ENCODE measurements at regions not wholly inside any gene's neighbourhood (a gene's known extent, or its start where the extent isn't known, plus 50 kb on each side); places are given as distances from the start of the nearest gene placed in this dataset.
"Not testable (repeated sequence)": the region's sequence is repeated elsewhere in the genome, so short reads cannot be mapped to it uniquely, and the experiment has no call there.

DNA sequence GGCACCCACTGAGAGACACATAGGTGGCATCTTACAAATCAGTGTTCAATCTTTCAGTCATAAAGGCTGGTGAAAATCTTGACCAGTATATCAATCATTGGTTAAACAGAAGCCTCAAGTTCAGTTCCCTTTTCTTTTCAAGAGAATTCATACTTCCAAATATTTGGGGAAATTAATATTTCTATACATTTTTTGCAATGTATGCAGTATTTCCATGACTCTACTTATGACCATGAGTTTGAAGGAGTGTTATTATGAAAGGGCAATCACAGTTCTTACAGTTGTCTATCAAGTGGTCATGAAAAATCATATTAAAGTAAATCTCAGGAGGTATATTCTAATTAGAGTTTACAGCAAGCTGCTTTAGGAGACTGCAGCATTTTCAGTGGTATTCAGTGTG lies 724.0 kb downstream of the ANKRD7 start:
- Mint-ChIP-seq H3K27me3 (ENCODE audit: low read depth, unreplicated experiment) (no peaks in the 10 kb centered on the region), H3K36me3 (ENCODE audit: low read depth, unreplicated experiment) (no peaks in the 10 kb centered on the region), H3K27ac (ENCODE audit: unreplicated experiment) (no peak overlapping the region), H3K4me3 (ENCODE audit: unreplicated experiment) (no peak overlapping the region), H3K9me3 (ENCODE audit: unreplicated experiment) (peaks cover 6% of the 10 kb centered on the region), H3K4me1 (ENCODE audit: low read depth, unreplicated experiment) (no peaks in the 10 kb centered on the region)
- no peaks in the 10 kb centered on the region for H4K20me1 ChIP-seq (ENCODE audit: insufficient read depth, low read length)
- H3K4me2 ChIP-seq (ENCODE audit: low read length): no peak overlapping the region
- no peaks in the 10 kb centered on the region for H3K4me1 ChIP-seq (ENCODE audit: insufficient read depth, low read length)
- H3K9me3 ChIP-seq (ENCODE audit: insufficient read depth, low read depth, low read length): peaks cover 2% of the 10 kb centered on the region
- no peak for DNase-seq (ENCODE audit: low read depth)
- no peak overlapping the region for H2AFZ ChIP-seq (ENCODE audit: low read depth, low read length)
- FAIRE-seq: no peak
- no peak overlapping the region for H3K4me3 ChIP-seq (ENCODE audit: insufficient read depth, low read depth, low read length)
- TF ChIP-seq CTCF (IDR thresholded peaks at IDR 0.05; ENCODE audit: insufficient read depth, low read depth, low read length): no peak
- no peak for TF ChIP-seq EZH2 (IDR thresholded peaks at IDR 0.05; ENCODE audit: insufficient read depth, low read length)
- H3K36me3 ChIP-seq (ENCODE audit: insufficient read depth, low read length): no peaks in the 10 kb centered on the region
- H3K27ac ChIP-seq (ENCODE audit: low read depth, low read length): no peak overlapping the region
- no peak overlapping the region for H3K9ac ChIP-seq (ENCODE audit: low read length)
- no peaks in the 10 kb centered on the region for H3K79me2 ChIP-seq (ENCODE audit: insufficient read depth, low read length)
- H3K27me3 ChIP-seq (ENCODE audit: insufficient read depth, low read length): no peaks in the 10 kb centered on the region

- Histone ChIP-seq H2AFZ (ENCODE audit: low read depth, low read length) (no peak overlapping the region), H3K4me1 (ENCODE audit: insufficient read depth, low read length) (no peaks in the 10 kb centered on the region), H3K4me2 (ENCODE audit: low read length) (no peak overlapping the region)
These were observed 724.5 kb downstream of the ANKRD7 start for GRCh38 chr7:118949031-118949430.

DNA sequence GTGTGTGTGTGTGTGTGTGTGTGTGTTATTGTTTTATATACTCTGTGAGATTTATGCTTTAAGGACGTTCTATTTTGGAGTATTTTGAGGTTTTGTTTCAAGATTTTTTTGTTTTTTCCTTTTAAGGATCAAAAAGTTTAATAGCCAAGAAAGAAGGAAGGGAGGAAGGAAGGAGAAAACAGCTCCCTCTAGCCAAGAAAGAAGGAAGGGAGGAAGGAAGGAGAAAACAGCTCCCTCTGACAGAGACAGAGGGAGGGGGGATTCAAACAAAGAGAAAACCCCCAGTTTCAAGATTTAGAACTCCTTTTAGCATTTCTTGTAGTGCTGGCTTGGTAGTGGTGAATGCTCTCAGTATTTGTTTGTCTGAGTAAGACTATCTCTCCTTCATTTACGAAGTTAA lies 731.8 kb downstream of the ANKRD7 start:
- not testable (repeated sequence) for H3K27me3 ChIP-seq (ENCODE audit: insufficient read depth, low read length); H3K9ac ChIP-seq (ENCODE audit: low read length); H3K9me3 ChIP-seq (ENCODE audit: insufficient read depth, low read depth, low read length); H3K36me3 ChIP-seq (ENCODE audit: insufficient read depth, low read length); H3K4me3 ChIP-seq (ENCODE audit: insufficient read depth, low read depth, low read length); FAIRE-seq; H3K27ac Mint-ChIP-seq (ENCODE audit: unreplicated experiment); H3K27ac ChIP-seq (ENCODE audit: low read depth, low read length); H3K4me3 Mint-ChIP-seq (ENCODE audit: unreplicated experiment); H4K20me1 ChIP-seq (ENCODE audit: insufficient read depth, low read length); H3K79me2 ChIP-seq (ENCODE audit: insufficient read depth, low read length); DNase-seq (ENCODE audit: low read depth); H3K36me3 Mint-ChIP-seq (ENCODE audit: low read depth, unreplicated experiment); H3K27me3 Mint-ChIP-seq (ENCODE audit: low read depth, unreplicated experiment); H3K9me3 Mint-ChIP-seq (ENCODE audit: unreplicated experiment); H3K4me1 ChIP-seq (ENCODE audit: insufficient read depth, low read length); H3K4me2 ChIP-seq (ENCODE audit: low read length); H3K4me1 Mint-ChIP-seq (ENCODE audit: low read depth, unreplicated experiment); H2AFZ ChIP-seq (ENCODE audit: low read depth, low read length)

More at GRCh38 chr7:118949031-118949430, 724.5 kb downstream of the ANKRD7 start:
- Mint-ChIP-seq H3K4me1 (ENCODE audit: low read depth, unreplicated experiment) (no peaks in the 10 kb centered on the region), H3K27me3 (ENCODE audit: low read depth, unreplicated experiment) (no peaks in the 10 kb centered on the region), H3K36me3 (ENCODE audit: low read depth, unreplicated experiment) (no peaks in the 10 kb centered on the region), H3K27ac (ENCODE audit: unreplicated experiment) (no peak overlapping the region), H3K9me3 (ENCODE audit: unreplicated experiment) (peaks cover 6% of the 10 kb centered on the region), H3K4me3 (ENCODE audit: unreplicated experiment) (no peak overlapping the region)
- Histone ChIP-seq H3K27me3 (ENCODE audit: insufficient read depth, low read length) (no peaks in the 10 kb centered on the region), H3K9me3 (ENCODE audit: insufficient read depth, low read depth, low read length) (peaks cover 2% of the 10 kb centered on the region), H3K79me2 (ENCODE audit: insufficient read depth, low read length) (no peaks in the 10 kb centered on the region), H3K9ac (ENCODE audit: low read length) (no peak overlapping the region), H3K4me3 (ENCODE audit: insufficient read depth, low read depth, low read length) (no peak overlapping the region), H3K27ac (ENCODE audit: low read depth, low read length) (no peak overlapping the region), H4K20me1 (ENCODE audit: insufficient read depth, low read length) (no peaks in the 10 kb centered on the region), H3K36me3 (ENCODE audit: insufficient read depth, low read length) (no peaks in the 10 kb centered on the region)
- FAIRE-seq (no peak), DNase-seq (ENCODE audit: low read depth) (peak; percentile 2)
- no peak for TF ChIP-seq CTCF (IDR thresholded peaks at IDR 0.05; ENCODE audit: insufficient read depth, low read depth, low read length)
- TF ChIP-seq EZH2 (IDR thresholded peaks at IDR 0.05; ENCODE audit: insufficient read depth, low read length): no peak

All from astrocyte (in vitro differentiated cells and primary cell).